HG03565 (cell line): ENCODE measurements at regions not wholly inside any gene's neighbourhood (a gene's known extent, or its start where the extent isn't known, plus 50 kb on each side); places are given as distances from the start of the nearest gene placed in this dataset.

Experiments
- ATAC-seq: cut with Tn5 transposase; IDR thresholded peaks from one replicate; pipeline ENCODE4 v1.9.1; 2021; ENCODE audit warnings: mild to moderate bottlenecking, moderate library complexity; ENCODE audit not compliant: unreplicated experiment

DNA sequence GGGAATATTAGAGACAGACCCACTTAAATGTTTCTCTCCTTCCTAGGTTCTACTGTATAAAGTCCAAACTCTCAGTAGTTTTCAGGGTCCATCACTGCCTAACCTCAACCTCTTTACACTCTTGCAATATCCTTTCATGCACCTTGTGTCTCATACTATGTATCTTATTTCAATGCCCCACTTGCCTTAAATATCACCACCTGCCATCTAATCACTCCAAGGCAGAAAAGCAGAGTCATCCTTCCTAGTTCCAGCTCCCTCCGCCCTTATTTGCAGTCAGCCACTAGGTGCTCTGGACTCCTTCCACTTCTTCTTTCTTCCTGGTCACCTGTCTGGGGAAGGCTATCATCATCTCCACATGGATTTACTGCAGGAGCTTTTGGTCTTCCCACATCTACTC is 322.0 kb downstream of the MFSD1 start:
- ATAC-seq: no peak

DNA sequence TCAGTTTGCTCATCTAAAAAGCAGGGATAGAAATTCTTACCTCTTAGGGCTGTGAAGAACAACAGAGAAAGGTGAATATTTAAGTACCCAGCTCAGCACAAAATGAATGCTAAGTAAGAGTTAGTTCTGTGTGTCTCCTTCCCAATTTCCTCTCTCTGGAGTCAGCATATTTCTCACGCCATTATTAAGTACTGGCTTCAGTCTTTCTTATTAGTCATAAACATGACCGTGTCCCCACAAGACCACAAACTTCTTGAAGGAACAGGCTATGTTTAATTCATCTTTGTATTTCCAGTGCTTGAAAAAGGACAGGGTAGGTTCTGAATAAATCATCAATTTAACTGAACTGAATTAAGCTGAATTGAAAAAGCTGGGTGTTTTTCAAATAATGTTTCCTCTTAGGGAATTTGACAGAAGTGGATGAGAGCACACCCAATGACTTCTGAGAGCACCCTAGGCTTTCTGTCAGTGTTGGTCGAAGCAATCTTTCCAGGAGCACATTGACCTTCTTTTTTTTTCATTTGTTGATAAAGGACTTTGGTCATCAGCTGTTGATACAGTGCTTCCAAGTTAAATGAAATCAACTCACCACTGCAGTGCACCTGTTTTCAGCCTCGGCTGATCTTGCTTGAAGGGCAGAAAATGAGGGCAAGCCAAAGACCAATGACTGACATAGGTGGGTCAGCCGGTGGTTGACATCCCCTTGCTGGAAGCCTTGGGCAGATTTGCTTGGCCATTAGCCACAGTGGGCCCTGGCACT is 324.6 kb downstream of the MFSD1 start:
- no peak for ATAC-seq

DNA sequence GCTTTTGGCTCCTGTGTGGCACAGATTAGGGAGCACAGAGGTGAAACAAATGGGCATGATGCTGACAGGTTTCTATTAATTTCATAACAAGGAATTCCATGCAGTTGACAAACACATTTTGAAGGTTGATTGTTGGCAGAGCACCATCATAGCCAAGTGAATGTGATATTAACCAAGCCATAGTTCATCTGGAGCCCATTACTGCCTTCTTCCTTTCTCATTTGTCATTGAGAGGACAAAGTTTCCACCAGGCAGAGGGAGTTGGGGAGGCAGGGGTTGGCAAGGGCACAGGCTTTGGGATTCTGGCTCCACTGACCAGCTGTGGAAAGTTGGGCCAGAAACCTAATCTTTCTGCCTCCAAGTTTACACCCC is 325.2 kb downstream of the MFSD1 start:
- ATAC-seq: no peak

DNA sequence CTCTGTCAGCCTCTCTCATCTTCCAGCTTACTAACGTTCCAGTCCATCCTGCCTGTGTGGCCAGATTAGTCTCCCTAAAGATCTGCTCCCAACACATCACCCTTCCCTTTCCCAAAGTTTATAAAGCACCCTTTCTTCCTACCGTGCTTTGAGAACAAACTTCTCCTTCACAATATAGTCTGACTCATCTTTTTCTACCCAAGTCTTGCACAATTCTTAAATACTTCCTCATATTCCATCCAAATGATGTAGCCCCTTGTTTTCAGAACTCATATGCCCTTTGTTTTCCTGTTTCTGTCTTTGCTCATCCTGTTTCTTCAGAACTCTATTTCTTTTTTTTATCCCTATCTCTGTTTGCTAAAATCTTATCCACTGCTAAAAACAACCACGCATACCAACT is 326.8 kb downstream of the MFSD1 start:
- no peak for ATAC-seq

DNA sequence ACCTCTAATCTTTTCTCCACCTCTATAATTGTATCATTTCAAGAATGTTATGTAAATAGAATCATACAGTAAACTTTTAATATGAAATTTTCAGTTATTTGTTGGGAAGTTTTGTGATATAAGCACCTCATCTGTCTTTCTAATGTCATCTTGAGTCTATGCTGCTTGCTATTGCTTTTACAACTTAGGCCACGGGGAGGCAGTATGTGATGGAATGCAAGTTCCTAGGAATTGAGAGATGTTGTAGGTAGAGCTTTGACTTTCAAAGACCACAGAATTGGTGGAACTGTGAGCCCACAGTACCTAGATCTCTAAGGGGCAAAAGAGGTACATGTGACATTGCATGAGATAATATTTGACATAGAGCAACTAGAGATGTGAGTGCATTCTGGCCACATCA is 328.3 kb downstream of the MFSD1 start:
- no peak for ATAC-seq

DNA sequence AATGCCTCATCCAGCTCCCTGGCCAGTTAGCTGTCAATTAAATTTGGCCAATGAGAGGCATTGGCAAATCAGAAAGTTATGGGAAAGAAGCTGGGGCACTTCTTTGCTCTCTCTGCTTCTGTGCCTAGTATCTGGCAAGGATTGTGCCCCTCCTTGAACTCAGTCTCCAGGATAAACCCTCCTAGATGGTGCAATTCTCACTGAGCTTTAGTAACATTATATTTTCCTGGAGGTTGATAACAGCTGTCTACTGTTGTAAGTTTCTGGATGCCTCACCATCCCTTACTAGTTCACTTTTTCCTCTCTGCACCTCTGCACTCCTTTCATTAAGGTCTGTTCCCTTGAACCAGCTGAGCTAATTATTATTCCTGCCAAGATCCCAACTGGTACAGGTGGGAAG is 329.5 kb downstream of the MFSD1 start:
- no peak for ATAC-seq

DNA sequence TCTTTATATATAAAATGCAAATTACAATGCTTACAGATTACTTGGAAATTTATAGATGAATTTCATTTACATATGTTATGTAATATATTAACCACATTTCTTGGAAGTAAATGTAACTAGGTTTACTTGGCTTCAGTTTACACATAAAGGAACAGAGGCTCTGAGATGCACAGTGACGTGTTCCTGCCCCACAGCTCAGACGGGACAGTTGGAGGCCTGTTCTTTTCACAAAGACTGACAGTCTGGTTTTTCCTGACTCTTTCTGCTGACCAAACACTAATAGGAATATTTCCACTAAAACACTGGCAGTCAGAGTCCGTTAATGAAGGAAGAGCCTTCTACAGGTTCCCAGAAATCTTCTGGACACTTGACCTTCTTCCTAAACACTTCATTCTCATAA is 336.1 kb downstream of the MFSD1 start:
- no peak for ATAC-seq

DNA sequence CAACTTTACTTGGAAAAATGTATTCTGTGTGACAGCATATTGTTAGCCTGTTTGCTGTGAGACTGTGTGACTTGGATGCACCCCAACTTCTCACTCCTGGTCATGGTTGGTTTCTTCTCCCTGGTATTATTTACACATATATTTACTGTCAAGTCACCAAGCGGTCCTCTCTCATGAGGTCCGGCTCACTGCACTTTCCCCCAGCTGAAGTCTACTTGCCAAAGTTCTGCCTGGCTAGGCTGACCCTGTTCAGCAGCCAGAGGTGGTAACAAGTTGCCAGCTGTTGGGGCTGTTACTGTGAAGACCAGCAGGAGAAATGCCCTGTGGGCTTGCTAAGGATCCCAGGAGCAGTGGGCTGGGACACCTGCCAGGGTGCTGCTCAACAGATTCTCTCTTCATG is 337.5 kb downstream of the MFSD1 start:
- no peak for ATAC-seq

DNA sequence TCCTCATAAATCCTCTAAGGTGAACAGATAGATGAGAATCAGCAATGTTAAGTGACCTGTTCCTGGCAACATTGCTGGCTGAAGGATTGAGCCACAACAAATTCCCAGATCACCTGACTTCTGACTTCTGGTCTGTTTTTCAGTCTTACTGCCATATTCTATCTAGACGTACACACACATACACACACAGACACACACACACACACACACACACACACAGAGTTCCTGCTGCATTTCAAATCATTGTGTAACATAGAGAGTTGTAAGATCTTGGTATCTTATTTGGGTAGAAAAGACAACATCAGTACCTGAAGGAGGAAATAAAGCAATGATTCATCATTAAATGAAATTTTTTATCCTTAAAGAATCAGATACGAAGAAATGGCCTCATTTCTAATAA is 342.6 kb downstream of the MFSD1 start:
- no peak for ATAC-seq

DNA sequence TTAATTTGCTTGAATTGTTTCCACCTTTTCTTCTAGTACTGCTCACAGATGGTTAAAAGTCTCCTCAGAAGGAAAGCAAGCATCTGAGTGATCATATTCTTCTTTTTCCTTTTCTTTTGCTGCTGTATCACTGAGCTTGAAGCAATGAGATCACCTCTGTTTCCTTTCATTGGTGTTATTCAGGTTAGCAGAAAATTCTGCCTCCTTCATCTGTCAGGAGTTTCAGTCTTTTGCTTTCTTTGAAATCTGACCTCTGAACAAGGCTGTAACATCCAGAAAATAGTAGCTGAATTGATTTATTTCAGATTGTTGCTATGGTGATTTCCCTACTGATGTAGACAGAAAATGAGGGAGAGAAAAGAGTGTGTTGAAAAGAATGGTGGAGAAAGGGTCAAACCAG is 343.0 kb downstream of the MFSD1 start:
- ATAC-seq: no peak

DNA sequence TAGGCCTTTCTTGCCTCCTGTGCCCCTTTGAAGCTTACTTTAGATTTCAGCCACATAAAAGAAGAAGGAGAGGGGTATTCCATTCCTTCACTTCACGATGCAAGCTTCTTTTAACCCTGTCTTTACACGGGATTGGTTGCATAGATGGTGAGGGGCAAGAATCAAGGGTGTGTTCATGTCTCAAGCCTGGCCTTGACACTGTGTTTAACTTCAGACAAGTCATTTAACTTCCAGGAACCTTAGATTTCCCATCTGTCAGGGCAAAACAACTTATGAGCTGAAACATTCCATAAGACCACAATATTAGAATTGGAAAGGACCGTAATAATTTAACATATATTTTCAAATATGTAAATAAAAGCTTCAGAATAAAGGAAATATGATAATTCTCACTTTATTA is 344.5 kb downstream of the MFSD1 start:
- ATAC-seq: no peak

DNA sequence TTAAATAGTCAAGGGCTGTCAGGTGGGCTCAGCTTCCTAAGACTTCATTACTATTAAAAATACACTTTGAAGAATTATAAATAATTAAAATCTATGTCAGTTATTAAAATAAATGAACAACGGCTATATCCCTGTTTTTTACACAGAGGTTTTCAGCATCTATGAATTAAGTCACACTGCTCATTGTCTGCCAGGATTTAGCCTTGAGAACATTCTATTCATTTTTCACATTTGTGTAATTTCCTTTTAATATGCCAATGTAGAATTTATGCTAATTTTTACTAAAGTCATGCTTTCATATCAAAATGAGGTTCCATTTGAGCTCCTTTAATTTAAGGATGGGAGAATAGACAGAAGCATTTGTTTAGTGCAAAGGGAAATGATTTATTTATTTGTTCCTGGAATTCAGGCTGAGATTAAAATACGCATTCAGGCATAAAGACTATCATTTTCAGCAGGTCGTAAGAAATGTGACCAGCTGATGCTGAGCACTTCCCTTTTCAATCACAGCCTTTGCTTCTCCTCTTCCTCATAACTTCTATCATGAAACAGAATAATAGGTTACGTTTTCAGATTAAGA is 345.1 kb downstream of the MFSD1 start:
- ATAC-seq: no peak

DNA sequence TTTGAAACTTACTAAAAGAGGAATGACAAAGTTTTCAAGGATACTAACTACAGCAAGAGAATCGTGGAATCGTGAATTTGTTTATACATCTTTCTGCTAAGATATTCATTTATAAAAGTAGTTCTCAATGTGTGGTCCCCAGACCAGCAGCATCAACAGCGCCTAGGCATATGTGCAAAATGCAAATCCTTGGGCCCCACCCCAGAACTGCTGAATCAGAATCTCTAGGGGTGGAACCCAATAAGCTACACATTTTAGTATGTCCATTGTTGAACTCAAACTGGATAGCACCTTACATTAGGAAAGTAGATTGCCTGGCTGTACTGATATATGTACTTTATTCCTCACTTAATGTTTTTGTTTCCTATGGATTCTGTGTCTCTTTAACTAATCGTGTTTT is 346.0 kb downstream of the MFSD1 start:
- ATAC-seq: no peak

DNA sequence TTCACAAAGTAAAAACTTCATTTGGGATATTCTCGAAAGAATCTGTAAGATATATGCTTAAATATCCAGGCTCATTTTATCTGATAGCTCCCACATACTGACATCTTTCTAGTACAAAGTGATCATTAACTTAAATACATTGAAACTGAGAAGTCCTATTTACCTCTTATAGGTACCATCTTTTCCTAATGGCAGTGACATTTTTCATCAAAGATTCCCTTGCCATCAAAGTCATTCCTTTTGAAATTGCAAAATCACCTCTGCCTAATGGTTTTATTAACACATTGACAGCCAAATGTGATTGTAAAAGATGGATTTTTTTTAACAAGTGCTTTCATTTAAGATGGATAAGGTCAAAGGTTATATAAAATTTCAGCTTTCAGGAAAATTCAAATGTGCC is 346.6 kb downstream of the MFSD1 start:
- ATAC-seq: no peak

DNA sequence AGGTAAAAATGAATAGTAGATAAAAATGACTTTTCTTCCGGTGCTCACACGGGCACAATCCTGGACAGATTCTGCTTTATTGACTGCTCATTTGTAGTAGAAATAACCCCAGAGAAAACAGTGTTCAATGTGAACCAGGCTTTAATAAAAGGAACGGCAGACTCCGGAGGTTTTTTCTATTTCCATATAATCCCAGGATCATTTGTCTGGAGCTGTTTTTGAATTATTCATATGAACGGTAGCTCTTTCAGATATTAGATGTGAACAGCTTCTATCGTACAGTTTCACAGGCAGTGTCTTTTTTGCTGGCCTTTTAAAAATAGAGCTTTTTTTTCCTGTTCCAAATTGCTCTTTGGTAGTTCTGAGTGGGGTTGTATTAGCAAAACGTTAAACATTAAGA is 347.3 kb downstream of the MFSD1 start:
- no peak for ATAC-seq

DNA sequence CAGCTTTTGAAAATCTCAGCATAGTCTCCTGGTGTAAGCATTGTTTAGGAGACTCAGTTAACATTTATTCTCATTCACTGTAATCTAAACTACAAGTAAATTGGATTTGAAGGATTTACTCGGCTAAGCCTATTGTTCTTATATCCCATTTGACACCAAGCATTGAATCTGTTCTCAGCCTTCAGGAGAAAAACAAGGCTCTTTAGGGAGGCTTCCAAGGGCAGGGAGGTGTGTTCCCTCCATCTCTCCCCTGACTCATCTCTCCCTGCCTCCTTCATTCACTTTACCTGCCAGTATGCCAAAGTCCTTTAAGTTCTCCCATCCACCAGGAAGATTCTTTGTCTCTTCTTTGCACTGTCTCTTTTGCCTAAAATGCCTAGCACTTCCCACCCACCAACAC is 347.8 kb downstream of the MFSD1 start:
- no peak for ATAC-seq

DNA sequence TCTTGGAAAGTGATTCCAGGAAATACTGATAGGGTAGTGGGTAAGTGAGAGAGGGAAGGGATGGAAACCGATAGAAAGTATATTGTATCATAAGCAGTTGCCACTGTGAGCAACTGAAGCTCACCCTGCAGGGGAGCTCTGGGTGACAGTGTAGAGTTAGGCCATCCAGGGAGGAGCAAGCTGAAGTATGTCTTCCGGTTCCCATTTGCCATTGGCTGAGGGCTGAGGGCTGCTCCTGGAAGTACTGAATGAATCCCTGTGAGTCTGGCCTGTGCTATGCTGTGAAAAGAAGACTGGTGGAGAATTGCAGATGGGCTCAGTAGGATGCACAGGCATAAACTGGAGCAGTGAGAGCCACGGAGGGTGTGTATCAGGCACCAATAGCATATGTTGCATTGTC is 348.3 kb downstream of the MFSD1 start:
- no peak for ATAC-seq

DNA sequence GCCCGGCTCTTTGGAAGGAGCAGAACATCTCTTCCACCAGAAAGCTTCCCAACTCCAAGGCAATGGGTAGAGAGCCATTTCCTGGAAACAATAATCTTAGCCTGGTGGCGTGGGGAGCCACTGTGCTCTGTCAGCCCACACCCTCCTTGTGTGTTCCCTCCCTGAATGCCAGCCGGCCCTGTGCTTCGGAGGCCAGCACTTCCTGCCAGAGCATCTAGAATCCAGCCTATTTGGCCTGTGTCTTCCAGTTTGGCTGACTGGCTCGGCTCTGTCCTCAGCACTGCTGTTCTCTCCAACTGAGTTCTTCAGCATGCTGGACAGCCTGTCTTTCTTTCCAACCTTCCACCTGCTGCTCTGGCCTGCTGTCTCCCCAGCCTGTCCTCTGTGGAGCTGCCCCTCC is 349.3 kb downstream of the MFSD1 start:
- no peak for ATAC-seq

DNA sequence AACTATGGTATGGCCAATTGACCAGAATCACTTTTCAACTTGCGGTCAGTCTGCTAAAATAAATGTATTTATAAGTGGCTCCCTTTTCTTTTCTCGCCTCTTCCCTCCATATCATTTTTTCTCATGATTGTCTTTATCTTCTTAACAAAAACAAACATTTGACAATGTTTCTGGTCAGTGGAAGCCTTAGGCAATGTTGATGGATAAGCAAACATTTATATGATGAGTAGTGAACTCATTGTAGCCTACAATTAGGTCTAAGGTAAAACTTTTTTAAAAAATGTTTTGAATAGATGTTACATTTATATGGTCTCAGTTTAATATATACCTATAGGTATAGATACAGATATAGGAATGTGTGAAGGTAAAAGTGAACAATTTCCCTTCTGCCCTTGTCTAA is 355.4 kb downstream of the MFSD1 start:
- no peak for ATAC-seq

DNA sequence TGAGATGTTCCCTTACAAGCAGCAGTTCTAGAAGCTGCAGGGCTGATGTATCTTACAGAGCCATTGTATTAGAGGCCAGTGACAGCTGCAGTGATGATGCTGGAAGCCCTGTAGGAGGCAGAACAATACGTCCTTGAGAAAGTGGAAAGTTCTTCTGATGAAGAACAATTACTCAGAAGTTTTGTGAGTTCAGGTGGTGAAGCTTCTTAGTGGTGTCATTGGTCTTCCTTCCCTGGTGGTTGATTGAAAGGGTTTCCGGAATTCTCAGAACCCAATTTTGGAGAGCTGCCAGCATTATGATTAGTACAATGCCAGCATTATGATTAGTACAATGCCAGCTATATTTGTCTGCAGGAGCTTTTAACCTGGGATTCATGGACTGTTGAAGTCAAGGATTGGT is 356.4 kb downstream of the MFSD1 start:
- no peak for ATAC-seq

DNA sequence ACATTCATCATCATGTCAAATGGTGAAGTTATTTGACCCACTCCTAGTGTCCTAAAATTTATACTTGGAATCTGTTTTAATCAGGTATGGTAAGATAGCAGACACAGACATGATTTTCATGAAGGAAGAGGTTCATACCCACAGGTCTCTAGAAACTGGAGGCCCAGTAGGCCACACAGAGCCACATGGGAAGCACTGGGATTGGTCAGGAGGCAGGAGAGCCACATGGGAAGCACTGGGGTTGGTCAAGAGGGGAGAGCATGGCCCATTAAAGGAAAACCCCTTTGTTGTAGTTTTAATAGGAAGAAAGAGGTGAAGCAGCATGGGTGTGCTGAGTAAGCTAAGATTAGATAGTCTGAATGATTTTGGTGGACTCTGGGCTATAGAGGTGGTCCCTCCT is 356.9 kb downstream of the MFSD1 start:
- ATAC-seq: no peak

DNA sequence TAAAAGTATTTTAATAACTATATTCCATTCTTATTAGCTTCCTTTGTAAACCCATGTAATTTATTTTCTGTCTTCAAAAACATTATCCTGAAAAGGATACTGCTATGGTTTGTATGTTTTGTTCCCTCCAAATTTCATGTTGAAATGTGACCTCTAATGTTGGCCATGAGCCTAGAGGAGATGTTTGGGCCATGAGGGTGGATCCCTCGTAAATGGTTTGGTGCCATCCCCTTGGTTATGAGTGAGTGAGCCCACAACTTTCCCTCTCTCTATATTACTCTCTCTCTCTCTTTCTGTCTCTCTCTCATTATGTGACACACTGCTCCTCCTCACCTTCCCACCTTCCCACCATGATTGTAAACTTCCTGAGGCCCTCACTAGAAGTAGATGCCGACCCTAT is 357.7 kb downstream of the MFSD1 start:
- no peak for ATAC-seq

DNA sequence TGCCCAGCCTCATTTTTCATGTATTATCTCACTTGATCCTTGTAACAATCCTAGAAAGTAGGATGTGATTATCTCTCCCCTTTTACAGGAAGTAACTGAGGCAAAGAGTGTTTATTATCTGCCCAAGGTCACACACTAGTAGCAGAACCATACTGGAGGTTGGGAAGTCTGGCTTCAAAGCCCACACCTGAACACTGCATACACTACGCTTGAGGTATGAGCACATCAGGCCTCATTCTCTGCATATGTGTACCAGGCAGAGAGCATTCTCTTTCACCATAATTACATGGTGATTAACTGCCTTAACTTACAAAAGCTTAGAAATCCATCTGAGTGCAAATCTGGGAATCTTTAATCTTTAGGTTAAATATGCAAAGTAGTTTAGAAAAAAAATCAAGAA is 361.8 kb downstream of the MFSD1 start:
- ATAC-seq: no peak
